ENCODE measurements at regions not wholly inside any gene's neighbourhood (a gene's known extent, or its start where the extent isn't known, plus 50 kb on each side); places are given as distances from the start of the nearest gene placed in this dataset.

GRCh38 chrX:4315891-4316290 is 602.4 kb upstream of the PRKX start:
- H3K27ac Mint-ChIP-seq = no peak overlapping the region
- Histone ChIP-seq H3K4me1 (ENCODE audit: insufficient read depth, low read length) (no peaks in the 10 kb centered on the region), H3K9me3 (ENCODE audit: low read length) (no peaks in the 10 kb centered on the region), H3K36me3 (ENCODE audit: insufficient read depth, low read length) (no peaks in the 10 kb centered on the region), H3K4me3 (ENCODE audit: low read length) (no peak overlapping the region), H3K27ac (ENCODE audit: low read depth, low read length) (no peak overlapping the region), H3K27me3 (ENCODE audit: insufficient read depth, low read length, poor library complexity, severe bottlenecking) (no peaks in the 10 kb centered on the region)
- H3K36me3 Mint-ChIP-seq = no peaks in the 10 kb centered on the region
- H3K4me3 Mint-ChIP-seq = no peak overlapping the region
- H3K9me3 Mint-ChIP-seq = peaks cover 0 to 10% (median 7%) of the 10 kb centered on the region in 5 donors
- DNase-seq = no peak
- ChIA-PET CTCF (no interaction called here), POLR2A (no interaction called here)
- H3K4me1 Mint-ChIP-seq = no peaks in the 10 kb centered on the region
- no peaks in the 10 kb centered on the region for H3K27me3 Mint-ChIP-seq

- H3K9me3 ChIP-seq (ENCODE audit: low read length) = no peaks in the 10 kb centered on the region
- no peak overlapping the region for H3K27ac ChIP-seq (ENCODE audit: low read depth, low read length)
- Mint-ChIP-seq H3K27ac (no peak overlapping the region), H3K4me3 (no peak overlapping the region), H3K9me3 (peaks cover 0 to 10% (median 7%) of the 10 kb centered on the region in 5 donors), H3K27me3 (no peaks in the 10 kb centered on the region), H3K36me3 (no peaks in the 10 kb centered on the region), H3K4me1 (no peaks in the 10 kb centered on the region)
- H3K4me3 ChIP-seq (ENCODE audit: low read length) = no peak overlapping the region
- no peaks in the 10 kb centered on the region for H3K27me3 ChIP-seq (ENCODE audit: insufficient read depth, low read length, poor library complexity, severe bottlenecking)
- no peak for DNase-seq
- no peaks in the 10 kb centered on the region for H3K36me3 ChIP-seq (ENCODE audit: insufficient read depth, low read length)
- ChIA-PET CTCF (no interaction called here), POLR2A (no interaction called here)
- H3K4me1 ChIP-seq (ENCODE audit: insufficient read depth, low read length) = no peaks in the 10 kb centered on the region
Measured at GRCh38 chrX:4314586-4314985, 601.1 kb upstream of the PRKX start.

GRCh38 chrX:4277122-4277521 is 563.7 kb upstream of the PRKX start:
- Mint-ChIP-seq H3K4me3 (no peak overlapping the region), H3K27me3 (no peaks in the 10 kb centered on the region), H3K4me1 (no peaks in the 10 kb centered on the region), H3K27ac (no peak overlapping the region), H3K9me3 (peaks cover 0 to 12% (median 7%) of the 10 kb centered on the region in 5 donors), H3K36me3 (no peaks in the 10 kb centered on the region)
- H3K36me3 ChIP-seq (ENCODE audit: insufficient read depth, low read length) = no peaks in the 10 kb centered on the region
- POLR2A ChIA-PET = no interaction called here
- H3K9me3 ChIP-seq (ENCODE audit: low read length) = no peaks in the 10 kb centered on the region
- H3K27me3 ChIP-seq (ENCODE audit: insufficient read depth, low read length, poor library complexity, severe bottlenecking) = no peaks in the 10 kb centered on the region
- H3K4me1 ChIP-seq (ENCODE audit: insufficient read depth, low read length) = no peaks in the 10 kb centered on the region
- CTCF ChIA-PET = no interaction called here
- H3K4me3 ChIP-seq (ENCODE audit: low read length) = no peak overlapping the region
- no peak for DNase-seq
- no peak overlapping the region for H3K27ac ChIP-seq (ENCODE audit: low read depth, low read length)

- no peak overlapping the region for H3K4me3 ChIP-seq (ENCODE audit: low read length)
- ChIA-PET CTCF (no interaction called here), POLR2A (no interaction called here)
- Mint-ChIP-seq H3K36me3 (no peaks in the 10 kb centered on the region), H3K27me3 (no peaks in the 10 kb centered on the region), H3K27ac (no peak overlapping the region), H3K4me3 (no peak overlapping the region), H3K4me1 (no peaks in the 10 kb centered on the region), H3K9me3 (peaks cover 0 to 9% (median 4%) of the 10 kb centered on the region in 5 donors)
- no peaks in the 10 kb centered on the region for H3K27me3 ChIP-seq (ENCODE audit: insufficient read depth, low read length, poor library complexity, severe bottlenecking)
- DNase-seq = no peak
- H3K27ac ChIP-seq (ENCODE audit: low read depth, low read length) = no peak overlapping the region
- H3K4me1 ChIP-seq (ENCODE audit: insufficient read depth, low read length) = no peaks in the 10 kb centered on the region
- no peaks in the 10 kb centered on the region for H3K36me3 ChIP-seq (ENCODE audit: insufficient read depth, low read length)
- H3K9me3 ChIP-seq (ENCODE audit: low read length) = no peaks in the 10 kb centered on the region
Measured at GRCh38 chrX:4268676-4269075, 555.2 kb upstream of the PRKX start.

GRCh38 chrX:4265036-4265435 is 551.6 kb upstream of the PRKX start:
- Mint-ChIP-seq H3K4me3 (no peak overlapping the region), H3K27ac (no peak overlapping the region), H3K4me1 (no peaks in the 10 kb centered on the region), H3K27me3 (peaks cover 0 to 2% of the 10 kb centered on the region in 2 donors), H3K9me3 (peaks cover 0 to 12% (median 4%) of the 10 kb centered on the region in 5 donors), H3K36me3 (no peaks in the 10 kb centered on the region)
- no peaks in the 10 kb centered on the region for H3K36me3 ChIP-seq (ENCODE audit: insufficient read depth, low read length)
- H3K27me3 ChIP-seq (ENCODE audit: insufficient read depth, low read length, poor library complexity, severe bottlenecking) = no peaks in the 10 kb centered on the region
- no peaks in the 10 kb centered on the region for H3K4me1 ChIP-seq (ENCODE audit: insufficient read depth, low read length)
- POLR2A ChIA-PET = no interaction called here
- no peaks in the 10 kb centered on the region for H3K9me3 ChIP-seq (ENCODE audit: low read length)
- CTCF ChIA-PET = no interaction called here
- DNase-seq = no peak
- no peak overlapping the region for H3K27ac ChIP-seq (ENCODE audit: low read depth, low read length)
- H3K4me3 ChIP-seq (ENCODE audit: low read length) = no peak overlapping the region

GRCh38 chrX:4263030-4263803 is 549.8 kb upstream of the PRKX start:
- no peaks in the 10 kb centered on the region for H3K27me3 ChIP-seq (ENCODE audit: insufficient read depth, low read length, poor library complexity, severe bottlenecking)
- no peaks in the 10 kb centered on the region for H3K4me1 ChIP-seq (ENCODE audit: insufficient read depth, low read length)
- no peak overlapping the region for H3K4me3 Mint-ChIP-seq
- no peak overlapping the region for H3K27ac ChIP-seq (ENCODE audit: low read depth, low read length)
- H3K4me3 ChIP-seq (ENCODE audit: low read length) = no peak overlapping the region
- no peaks in the 10 kb centered on the region for H3K36me3 Mint-ChIP-seq
- H3K9me3 Mint-ChIP-seq = peaks cover 0 to 8% (median 4%) of the 10 kb centered on the region in 5 donors
- ChIA-PET CTCF (no interaction called here), POLR2A (no interaction called here)
- H3K27me3 Mint-ChIP-seq = peaks cover 0 to 2% of the 10 kb centered on the region in 2 donors
- no peaks in the 10 kb centered on the region for H3K36me3 ChIP-seq (ENCODE audit: insufficient read depth, low read length)
- no peaks in the 10 kb centered on the region for H3K9me3 ChIP-seq (ENCODE audit: low read length)
- H3K27ac Mint-ChIP-seq = no peak overlapping the region
- H3K4me1 Mint-ChIP-seq = no peaks in the 10 kb centered on the region
- DNase-seq = no peak

GRCh38 chrX:4253092-4253491 is 539.6 kb upstream of the PRKX start:
- Mint-ChIP-seq H3K4me3 (no peak overlapping the region), H3K36me3 (no peaks in the 10 kb centered on the region)

GRCh38 chrX:4249401-4249800 is 536.0 kb upstream of the PRKX start:
- no peak overlapping the region for H3K4me3 ChIP-seq (ENCODE audit: low read length)
- H3K36me3 ChIP-seq (ENCODE audit: insufficient read depth, low read length) = no peaks in the 10 kb centered on the region
- Mint-ChIP-seq H3K9me3 (peaks cover 0 to 24% (median 17%) of the 10 kb centered on the region in 5 donors), H3K27me3 (peaks cover 0 to 5% of the 10 kb centered on the region in 2 donors), H3K4me3 (no peak overlapping the region), H3K27ac (no peak overlapping the region), H3K36me3 (no peaks in the 10 kb centered on the region), H3K4me1 (peaks cover 6 to 8% (median 7%) of the 10 kb centered on the region in 3 donors)
- no peak overlapping the region for H3K27ac ChIP-seq (ENCODE audit: low read depth, low read length)
- H3K4me1 ChIP-seq (ENCODE audit: insufficient read depth, low read length) = no peaks in the 10 kb centered on the region
- H3K9me3 ChIP-seq (ENCODE audit: low read length) = no peaks in the 10 kb centered on the region
- ChIA-PET CTCF (no interaction called here), POLR2A (no interaction called here)
- no peak for DNase-seq
- no peaks in the 10 kb centered on the region for H3K27me3 ChIP-seq (ENCODE audit: insufficient read depth, low read length, poor library complexity, severe bottlenecking)

More at GRCh38 chrX:4253092-4253491, 539.6 kb upstream of the PRKX start:
- Mint-ChIP-seq H3K27ac (peak overlapping the region in 4 of 8 donors; percentile 4 to 82 (median 40)), H3K27me3 (no peaks in the 10 kb centered on the region), H3K9me3 (peaks cover 0 to 11% (median 5%) of the 10 kb centered on the region in 5 donors), H3K4me1 (peaks cover 6 to 8% (median 7%) of the 10 kb centered on the region in 3 donors)
- H3K4me1 ChIP-seq (ENCODE audit: insufficient read depth, low read length) = no peaks in the 10 kb centered on the region
- DNase-seq = no peak
- no peak overlapping the region for H3K4me3 ChIP-seq (ENCODE audit: low read length)
- ChIA-PET POLR2A (no interaction called here), CTCF (no interaction called here)
- no peaks in the 10 kb centered on the region for H3K9me3 ChIP-seq (ENCODE audit: low read length)
- H3K27ac ChIP-seq (ENCODE audit: low read depth, low read length) = no peak overlapping the region
- H3K36me3 ChIP-seq (ENCODE audit: insufficient read depth, low read length) = no peaks in the 10 kb centered on the region
- H3K27me3 ChIP-seq (ENCODE audit: insufficient read depth, low read length, poor library complexity, severe bottlenecking) = no peaks in the 10 kb centered on the region

All from CD8-positive, alpha-beta memory T cell (primary cell).